ENCODE measurements at regions not wholly inside any gene's neighbourhood (a gene's known extent, or its start where the extent isn't known, plus 50 kb on each side); places are given as distances from the start of the nearest gene placed in this dataset.

DNA sequence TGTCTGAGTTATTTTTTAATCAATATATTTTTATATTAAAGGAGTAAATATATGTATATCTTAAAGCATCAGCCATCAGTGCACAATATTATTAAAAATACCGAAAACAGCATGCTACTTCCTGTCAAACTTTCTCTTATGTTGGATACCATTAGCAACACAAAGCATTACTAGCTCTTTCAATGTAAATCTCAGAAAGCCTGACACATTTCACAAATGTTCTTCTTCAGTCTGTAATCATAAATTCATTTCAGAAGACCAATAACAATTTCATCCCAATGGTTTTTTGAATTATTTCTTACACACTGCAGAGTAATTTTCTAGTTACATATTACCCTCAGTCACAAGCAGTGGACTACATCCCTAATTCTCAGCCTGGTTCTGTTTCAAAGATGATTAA is 226.9 kb downstream of the LRRK2 start:
- TF ChIP-seq, protein P1, sequence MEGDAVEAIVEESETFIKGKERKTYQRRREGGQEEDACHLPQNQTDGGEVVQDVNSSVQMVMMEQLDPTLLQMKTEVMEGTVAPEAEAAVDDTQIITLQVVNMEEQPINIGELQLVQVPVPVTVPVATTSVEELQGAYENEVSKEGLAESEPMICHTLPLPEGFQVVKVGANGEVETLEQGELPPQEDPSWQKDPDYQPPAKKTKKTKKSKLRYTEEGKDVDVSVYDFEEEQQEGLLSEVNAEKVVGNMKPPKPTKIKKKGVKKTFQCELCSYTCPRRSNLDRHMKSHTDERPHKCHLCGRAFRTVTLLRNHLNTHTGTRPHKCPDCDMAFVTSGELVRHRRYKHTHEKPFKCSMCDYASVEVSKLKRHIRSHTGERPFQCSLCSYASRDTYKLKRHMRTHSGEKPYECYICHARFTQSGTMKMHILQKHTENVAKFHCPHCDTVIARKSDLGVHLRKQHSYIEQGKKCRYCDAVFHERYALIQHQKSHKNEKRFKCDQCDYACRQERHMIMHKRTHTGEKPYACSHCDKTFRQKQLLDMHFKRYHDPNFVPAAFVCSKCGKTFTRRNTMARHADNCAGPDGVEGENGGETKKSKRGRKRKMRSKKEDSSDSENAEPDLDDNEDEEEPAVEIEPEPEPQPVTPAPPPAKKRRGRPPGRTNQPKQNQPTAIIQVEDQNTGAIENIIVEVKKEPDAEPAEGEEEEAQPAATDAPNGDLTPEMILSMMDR (IDR thresholded peaks at IDR 0.05; ENCODE audit: low read depth, low read length) = no peak
- H3K4me3 ChIP-seq (ENCODE audit: low read depth, low read length) = no peak overlapping the region

DNA sequence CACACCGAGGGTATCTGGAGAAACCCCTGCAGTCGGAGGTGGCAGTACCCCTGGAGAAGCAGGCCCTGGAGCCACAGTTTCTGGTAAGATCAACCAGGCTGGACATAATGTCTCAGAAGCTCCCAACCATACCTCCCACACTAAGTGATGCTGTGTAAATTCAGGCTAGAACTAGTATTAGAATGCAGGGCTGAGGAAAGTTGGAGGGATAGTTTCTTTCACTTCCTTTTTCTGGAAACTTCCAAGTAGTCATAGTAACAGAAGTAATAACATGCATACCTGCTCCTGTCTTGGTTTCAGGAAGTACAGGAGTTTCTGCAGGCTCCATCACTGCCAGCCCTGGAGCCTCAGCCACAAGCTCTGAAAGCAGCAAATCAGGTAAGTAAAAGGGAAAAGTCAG is 228.1 kb upstream of the CNTN1 start:
- TF ChIP-seq, protein P1 (IDR thresholded peaks at IDR 0.05; ENCODE audit: low read depth, low read length) = no peak
- no peak overlapping the region for H3K4me3 ChIP-seq (ENCODE audit: low read depth, low read length)

DNA sequence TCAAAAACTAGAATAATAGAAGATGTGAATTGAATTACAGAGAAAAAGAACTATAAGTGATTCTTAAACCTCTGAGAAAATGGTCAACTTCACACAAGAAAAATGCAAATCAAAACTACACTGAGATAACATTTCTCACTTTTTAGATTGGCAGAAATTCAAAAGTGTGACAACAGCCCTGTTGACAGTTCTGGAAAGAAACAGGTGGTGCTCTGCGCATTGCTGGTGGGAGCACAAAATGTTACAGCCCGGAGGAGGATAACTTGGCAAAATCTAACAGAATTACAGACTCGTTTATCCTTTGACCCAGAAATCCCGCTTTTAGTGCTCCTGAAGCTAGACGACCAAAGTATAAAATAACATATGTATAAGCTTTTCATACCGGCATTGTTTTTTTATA is 222.5 kb upstream of the CNTN1 start:
- no peak overlapping the region for H3K4me3 ChIP-seq (ENCODE audit: low read depth, low read length)
- TF ChIP-seq, protein P1 (IDR thresholded peaks at IDR 0.05; ENCODE audit: low read depth, low read length) = no peak

DNA sequence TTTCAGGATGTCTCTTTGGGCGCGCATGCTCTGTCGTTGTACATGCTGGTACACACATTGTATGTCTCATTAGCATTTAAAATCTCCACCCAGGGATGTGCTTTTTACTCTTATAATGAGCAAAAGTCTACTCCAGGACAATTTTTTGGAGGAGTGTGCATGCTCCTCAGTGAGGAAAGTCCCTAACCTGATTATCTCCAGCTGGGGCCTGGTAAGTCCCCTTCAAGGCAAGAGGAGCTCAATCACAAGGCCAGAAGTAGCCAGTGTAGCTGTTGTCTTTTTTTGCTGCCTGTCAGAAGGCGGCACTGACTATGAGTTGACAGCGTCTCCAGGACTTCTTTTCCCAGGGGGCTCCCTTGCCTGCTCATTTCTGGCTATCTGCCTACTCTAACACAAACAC is 218.3 kb upstream of the CNTN1 start:
- TF ChIP-seq, protein P1 (IDR thresholded peaks at IDR 0.05; ENCODE audit: low read depth, low read length) = no peak
- H3K4me3 ChIP-seq (ENCODE audit: low read depth, low read length) = no peak overlapping the region

DNA sequence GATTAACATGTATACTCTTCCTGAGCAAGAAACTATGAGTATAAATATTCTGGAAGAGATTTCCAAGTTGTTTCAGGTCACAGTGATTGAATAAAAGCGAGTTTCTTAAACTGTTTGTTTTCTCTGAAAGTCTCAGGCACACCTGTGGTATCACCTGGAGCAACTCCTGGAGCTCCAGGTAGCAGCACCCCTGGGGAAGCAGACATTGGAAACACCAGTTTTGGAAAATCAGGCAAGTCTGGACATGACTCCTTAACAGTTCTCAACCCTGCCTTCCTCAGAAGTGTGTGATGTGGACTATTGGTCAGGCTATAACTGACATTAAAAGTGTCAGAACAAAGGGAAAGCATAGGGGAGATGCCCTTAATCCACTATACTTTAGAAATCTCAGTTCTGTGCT is 217.6 kb upstream of the CNTN1 start:
- H3K4me3 ChIP-seq (ENCODE audit: low read depth, low read length) = no peak overlapping the region
- TF ChIP-seq, protein P1 (IDR thresholded peaks at IDR 0.05; ENCODE audit: low read depth, low read length) = no peak

DNA sequence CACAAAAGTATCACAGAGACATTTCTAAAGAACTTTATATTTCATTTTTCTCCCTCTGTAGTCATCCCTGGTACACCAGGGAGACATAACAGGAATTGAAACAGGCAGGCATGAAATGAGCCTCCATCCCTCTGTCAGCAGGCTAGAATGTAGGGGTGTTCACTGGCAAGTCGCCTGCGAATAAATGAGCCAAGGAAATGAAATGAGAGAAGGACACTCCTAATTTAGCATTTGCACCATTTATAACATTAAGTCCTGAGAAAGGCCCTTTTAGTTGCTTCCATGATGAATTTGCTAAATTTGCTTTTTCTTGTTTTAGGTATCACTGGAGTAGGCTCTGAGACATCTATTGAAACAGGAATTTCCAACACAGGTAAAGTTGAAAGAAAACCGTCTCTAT is 192.4 kb upstream of the CNTN1 start:
- H3K4me3 ChIP-seq (ENCODE audit: low read depth, low read length) = no peak overlapping the region
- TF ChIP-seq, protein P1 (IDR thresholded peaks at IDR 0.05; ENCODE audit: low read depth, low read length) = no peak

DNA sequence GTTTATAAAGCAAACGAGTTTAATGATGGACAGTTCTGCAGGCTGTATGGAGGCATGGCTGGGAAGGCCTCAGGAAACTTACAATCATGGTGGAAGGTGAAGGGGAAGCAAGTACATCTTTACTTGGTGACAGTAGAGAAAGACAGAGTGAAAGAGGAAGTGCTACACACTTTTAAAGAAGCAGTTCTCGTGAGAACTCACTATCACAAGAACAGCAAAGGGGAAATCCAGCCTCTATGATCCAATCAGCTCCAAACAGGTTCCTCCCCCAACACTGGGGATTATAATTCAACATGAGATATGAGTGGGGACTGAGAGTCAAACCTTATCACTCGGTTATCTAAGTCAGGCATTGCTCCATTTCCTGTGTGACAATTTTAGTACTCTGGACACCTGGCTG is 189.9 kb upstream of the CNTN1 start:
- no peak overlapping the region for H3K4me3 ChIP-seq (ENCODE audit: low read depth, low read length)
- TF ChIP-seq, protein P1 (IDR thresholded peaks at IDR 0.05; ENCODE audit: low read depth, low read length) = no peak
